CD4-positive, alpha-beta T cell treated with Interleukin-15 for 4 hours (primary cell): ENCODE measurements at regions not wholly inside any gene's neighbourhood (a gene's known extent, or its start where the extent isn't known, plus 50 kb on each side); places are given as distances from the start of the nearest gene placed in this dataset.
"Not testable (repeated sequence)": the region's sequence is repeated elsewhere in the genome, so short reads cannot be mapped to it uniquely, and the experiment has no call there.

Experiments
- DNase-seq: peaks from one replicate; pipeline ENCODE4 v3.0.0-alpha.2; 2020; ENCODE audit warnings: low spot score

- DNase-seq = no peak
Observed at GRCh38 chr2:125710561-125710960, 945.4 kb upstream of the GYPC start.

- no peak for DNase-seq
Observed at GRCh38 chr2:125711075-125711474, 944.9 kb upstream of the GYPC start.

GRCh38 chr2:125713533-125713932, 942.4 kb upstream of the GYPC start:
- no peak for DNase-seq

- no peak for DNase-seq
Observed at GRCh38 chr2:125721072-125721721, 934.8 kb upstream of the GYPC start.

GRCh38 chr2:125730921-125731320, 925.0 kb upstream of the GYPC start:
- DNase-seq = no peak

- no peak for DNase-seq
Observed at GRCh38 chr2:125736306-125736705, 919.7 kb upstream of the GYPC start.

- no peak for DNase-seq
Observed at GRCh38 chr2:125745514-125745913, 910.4 kb upstream of the GYPC start.

- DNase-seq = no peak
Observed at GRCh38 chr2:125746321-125747164, 909.4 kb upstream of the GYPC start.

- no peak for DNase-seq
Observed at GRCh38 chr2:125747165-125747425, 908.9 kb upstream of the GYPC start.

- DNase-seq = no peak
Observed at GRCh38 chr2:125756431-125756830, 899.5 kb upstream of the GYPC start.

GRCh38 chr2:125796784-125797183, 859.2 kb upstream of the GYPC start:
- DNase-seq = no peak

- no peak for DNase-seq
Observed at GRCh38 chr2:125797192-125797591, 858.8 kb upstream of the GYPC start.

GRCh38 chr2:125822746-125823145, 833.2 kb upstream of the GYPC start:
- no peak for DNase-seq

- not testable (repeated sequence) for DNase-seq
Observed at GRCh38 chr2:125825781-125826180, 830.2 kb upstream of the GYPC start.

- no peak for DNase-seq
Observed at GRCh38 chr2:125837128-125837527, 818.8 kb upstream of the GYPC start.

- no peak for DNase-seq
Observed at GRCh38 chr2:125837611-125838010, 818.3 kb upstream of the GYPC start.

- no peak for DNase-seq
Observed at GRCh38 chr2:125839945-125840344, 816.0 kb upstream of the GYPC start.

- DNase-seq = no peak
Observed at GRCh38 chr2:125842041-125842440, 813.9 kb upstream of the GYPC start.

- no peak for DNase-seq
Observed at GRCh38 chr2:125850541-125850940, 805.4 kb upstream of the GYPC start.

GRCh38 chr2:125852364-125852763, 803.6 kb upstream of the GYPC start:
- no peak for DNase-seq

- DNase-seq = no peak
Observed at GRCh38 chr2:125853626-125854025, 802.3 kb upstream of the GYPC start.

GRCh38 chr2:125855204-125855603, 800.8 kb upstream of the GYPC start:
- no peak for DNase-seq

- DNase-seq = no peak
Observed at GRCh38 chr2:125857971-125858794, 797.8 kb upstream of the GYPC start.
